LNCaP clone FGC (cell line): ENCODE measurements at regions not wholly inside any gene's neighbourhood (a gene's known extent, or its start where the extent isn't known, plus 50 kb on each side); places are given as distances from the start of the nearest gene placed in this dataset.
"Not testable (repeated sequence)": the region's sequence is repeated elsewhere in the genome, so short reads cannot be mapped to it uniquely, and the experiment has no call there.

Source experiments
- DNase-seq: peaks from one replicate; pipeline ENCODE4 v3.0.0-alpha.2; 2011; ENCODE audit warnings: low read depth
- H3K4me3 ChIP-seq: 2 replicates; pipeline ENCODE4 v1.5.1; 2011; ENCODE audit warnings: mild to moderate bottlenecking, low read depth, low read length, control low read depth
- TF ChIP-seq, protein P1 (sequence below): IDR thresholded peaks from 2 replicates; pipeline ENCODE4 v1.5.1; 2012; ENCODE audit warnings: mild to moderate bottlenecking; ENCODE audit not compliant: control insufficient read depth, insufficient read depth; ENCODE audit errors: extremely low read depth

GRCh38 chr2:176793792-176794191 is 418.8 kb upstream of the HNRNPA3 start:
- TF ChIP-seq, protein P1, sequence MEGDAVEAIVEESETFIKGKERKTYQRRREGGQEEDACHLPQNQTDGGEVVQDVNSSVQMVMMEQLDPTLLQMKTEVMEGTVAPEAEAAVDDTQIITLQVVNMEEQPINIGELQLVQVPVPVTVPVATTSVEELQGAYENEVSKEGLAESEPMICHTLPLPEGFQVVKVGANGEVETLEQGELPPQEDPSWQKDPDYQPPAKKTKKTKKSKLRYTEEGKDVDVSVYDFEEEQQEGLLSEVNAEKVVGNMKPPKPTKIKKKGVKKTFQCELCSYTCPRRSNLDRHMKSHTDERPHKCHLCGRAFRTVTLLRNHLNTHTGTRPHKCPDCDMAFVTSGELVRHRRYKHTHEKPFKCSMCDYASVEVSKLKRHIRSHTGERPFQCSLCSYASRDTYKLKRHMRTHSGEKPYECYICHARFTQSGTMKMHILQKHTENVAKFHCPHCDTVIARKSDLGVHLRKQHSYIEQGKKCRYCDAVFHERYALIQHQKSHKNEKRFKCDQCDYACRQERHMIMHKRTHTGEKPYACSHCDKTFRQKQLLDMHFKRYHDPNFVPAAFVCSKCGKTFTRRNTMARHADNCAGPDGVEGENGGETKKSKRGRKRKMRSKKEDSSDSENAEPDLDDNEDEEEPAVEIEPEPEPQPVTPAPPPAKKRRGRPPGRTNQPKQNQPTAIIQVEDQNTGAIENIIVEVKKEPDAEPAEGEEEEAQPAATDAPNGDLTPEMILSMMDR, result no peak
- no peak overlapping the region for H3K4me3 ChIP-seq
- no peak for DNase-seq

DNA sequence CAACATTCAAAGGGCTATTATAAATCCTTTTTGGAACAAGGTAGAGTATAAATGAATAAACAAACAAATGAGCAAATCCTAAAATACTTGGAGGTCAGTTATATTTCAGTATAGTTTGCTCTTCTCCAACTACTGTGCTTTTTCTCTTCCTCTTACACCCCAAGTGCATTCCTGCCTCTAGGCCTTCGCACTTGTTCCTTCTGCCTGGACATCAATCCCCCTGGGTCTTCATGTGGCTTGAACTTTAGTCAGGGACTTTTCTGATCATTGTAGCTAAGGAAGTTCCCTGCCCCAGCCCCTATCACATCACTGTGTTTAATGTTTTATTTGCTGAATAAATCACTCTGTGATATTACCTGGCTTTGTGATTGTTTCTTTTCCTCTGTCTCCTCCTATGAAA is 418.2 kb upstream of the HNRNPA3 start:
- no peak overlapping the region for H3K4me3 ChIP-seq
- no peak for DNase-seq
- TF ChIP-seq, protein P1, result no peak

DNA sequence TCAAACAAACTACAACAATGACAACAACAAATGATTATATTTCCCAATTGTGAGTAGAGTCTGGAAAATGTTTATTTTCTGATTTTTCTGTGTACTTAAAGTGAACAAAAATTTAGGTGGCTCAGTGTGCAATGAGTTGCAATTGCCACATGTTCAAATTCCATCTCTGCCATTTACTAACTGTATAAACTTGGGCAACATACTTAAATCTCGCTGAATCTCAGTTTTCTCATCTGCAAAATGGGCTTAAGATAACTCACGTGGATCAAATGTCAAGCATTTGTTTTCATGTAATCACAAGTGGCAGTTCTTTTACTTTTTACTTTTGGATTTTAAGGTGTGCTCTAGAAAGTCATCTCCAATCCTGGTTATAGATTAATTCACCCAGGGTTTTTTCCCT is 416.8 kb upstream of the HNRNPA3 start:
- TF ChIP-seq, protein P1, result no peak
- no peak for DNase-seq
- no peak overlapping the region for H3K4me3 ChIP-seq

DNA sequence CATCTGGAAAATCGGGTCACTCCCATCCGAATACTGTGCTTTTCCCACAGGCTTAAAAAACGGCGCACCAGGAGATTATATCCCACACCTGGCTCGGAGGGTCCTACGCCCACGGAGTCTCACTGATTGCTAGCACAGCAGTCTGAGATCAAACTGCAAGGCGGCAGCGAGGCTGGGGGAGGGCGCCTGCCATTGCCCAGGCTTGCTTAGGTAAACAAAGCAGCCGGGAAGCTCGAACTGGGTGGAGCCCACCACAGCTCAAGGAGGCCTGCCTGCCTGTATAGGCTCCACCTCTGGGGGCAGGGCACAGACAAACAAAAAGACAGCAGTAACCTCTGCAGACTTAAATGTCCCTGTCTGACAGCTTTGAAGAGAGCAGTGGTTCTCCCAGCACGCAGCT is 415.9 kb upstream of the HNRNPA3 start:
- DNase-seq, H3K4me3 ChIP-seq: not testable (repeated sequence)

- no peak overlapping the region for H3K4me3 ChIP-seq
- TF ChIP-seq, protein P1, result no peak
- no peak for DNase-seq
Measured at GRCh38 chr2:176804392-176804791, 408.2 kb upstream of the HNRNPA3 start.

DNA sequence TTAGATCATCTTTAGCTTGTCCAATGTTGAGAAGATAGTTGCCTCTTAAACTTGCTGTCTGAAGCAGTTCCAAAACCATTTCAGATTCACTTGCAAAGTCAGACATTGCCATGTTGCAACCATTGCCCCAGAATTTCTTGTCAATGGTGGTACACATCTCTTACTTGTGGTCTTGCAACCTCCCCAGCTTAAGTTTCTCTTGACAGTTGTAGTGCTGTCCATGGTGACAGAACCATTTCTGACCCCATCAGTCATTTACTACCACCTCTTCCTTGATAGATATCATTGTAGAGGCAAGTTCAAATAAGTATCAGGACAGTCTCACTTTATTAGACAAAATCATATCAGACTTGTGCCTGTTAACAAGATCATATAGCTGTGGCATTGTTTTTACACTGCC is 407.2 kb upstream of the HNRNPA3 start:
- TF ChIP-seq, protein P1, result no peak
- DNase-seq, result no peak
- H3K4me3 ChIP-seq, result no peak overlapping the region

DNA sequence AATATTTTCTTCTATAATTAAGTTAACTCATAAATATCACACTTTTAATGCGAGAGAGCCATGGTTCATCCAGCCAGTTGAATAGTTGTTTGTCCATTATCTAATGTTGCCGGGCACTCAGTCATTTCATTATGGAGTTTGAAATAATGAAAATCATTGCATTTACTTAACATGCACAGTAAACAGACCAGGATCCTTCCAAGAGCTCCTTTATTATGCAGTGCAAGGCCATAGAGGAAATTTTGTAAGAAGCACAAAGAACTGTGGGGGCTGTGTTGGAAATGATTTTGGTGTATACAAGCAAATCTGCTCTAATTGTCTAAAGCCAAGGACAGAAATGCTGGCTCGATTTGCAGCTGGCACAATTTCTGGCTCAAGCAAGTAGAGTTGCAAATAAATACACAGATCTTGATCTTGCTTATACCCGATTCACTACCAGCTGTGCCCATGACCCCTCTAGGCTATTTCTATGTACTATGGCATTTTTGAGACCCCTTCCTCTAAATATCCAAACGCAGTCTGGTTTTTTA is 400.3 kb upstream of the HNRNPA3 start:
- DNase-seq, result no peak
- TF ChIP-seq, protein P1, result no peak
- H3K4me3 ChIP-seq, result no peak overlapping the region
